NCI-H2171 (cell line): ENCODE measurements at regions not wholly inside any gene's neighbourhood (a gene's known extent, or its start where the extent isn't known, plus 50 kb on each side); places are given as distances from the start of the nearest gene placed in this dataset.

Source experiments
- DNase-seq: peaks from one replicate; lab custom pipeline; 2025; lab: John Stamatoyannopoulos, UW

- DNase-seq = peak; percentile 59
Observed at GRCh38 chrX:109843963-109844751, 111.1 kb upstream of the ACSL4 start.

- no peak for DNase-seq
Observed at GRCh38 chrX:109844986-109845385, 111.9 kb upstream of the ACSL4 start.

DNA sequence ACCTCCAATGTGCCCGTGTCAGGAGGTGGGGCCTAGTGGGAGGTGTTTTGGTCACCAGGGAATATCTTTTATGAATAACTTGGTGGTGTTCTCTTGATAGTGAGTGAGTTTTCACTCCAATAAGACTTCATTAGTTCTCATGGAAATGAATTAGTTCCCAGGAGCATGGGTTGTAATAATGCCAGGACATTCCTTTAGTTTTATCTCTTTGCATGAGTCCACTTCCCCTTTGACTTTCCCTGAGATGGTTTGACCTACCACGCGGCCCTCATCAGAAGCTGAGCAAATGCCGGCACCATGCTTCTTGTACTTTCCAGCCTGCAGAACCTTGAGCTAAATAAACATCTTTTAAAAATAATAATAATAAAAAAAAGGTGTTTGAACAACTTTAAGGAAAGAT is 112.9 kb upstream of the ACSL4 start:
- DNase-seq = no peak

DNA sequence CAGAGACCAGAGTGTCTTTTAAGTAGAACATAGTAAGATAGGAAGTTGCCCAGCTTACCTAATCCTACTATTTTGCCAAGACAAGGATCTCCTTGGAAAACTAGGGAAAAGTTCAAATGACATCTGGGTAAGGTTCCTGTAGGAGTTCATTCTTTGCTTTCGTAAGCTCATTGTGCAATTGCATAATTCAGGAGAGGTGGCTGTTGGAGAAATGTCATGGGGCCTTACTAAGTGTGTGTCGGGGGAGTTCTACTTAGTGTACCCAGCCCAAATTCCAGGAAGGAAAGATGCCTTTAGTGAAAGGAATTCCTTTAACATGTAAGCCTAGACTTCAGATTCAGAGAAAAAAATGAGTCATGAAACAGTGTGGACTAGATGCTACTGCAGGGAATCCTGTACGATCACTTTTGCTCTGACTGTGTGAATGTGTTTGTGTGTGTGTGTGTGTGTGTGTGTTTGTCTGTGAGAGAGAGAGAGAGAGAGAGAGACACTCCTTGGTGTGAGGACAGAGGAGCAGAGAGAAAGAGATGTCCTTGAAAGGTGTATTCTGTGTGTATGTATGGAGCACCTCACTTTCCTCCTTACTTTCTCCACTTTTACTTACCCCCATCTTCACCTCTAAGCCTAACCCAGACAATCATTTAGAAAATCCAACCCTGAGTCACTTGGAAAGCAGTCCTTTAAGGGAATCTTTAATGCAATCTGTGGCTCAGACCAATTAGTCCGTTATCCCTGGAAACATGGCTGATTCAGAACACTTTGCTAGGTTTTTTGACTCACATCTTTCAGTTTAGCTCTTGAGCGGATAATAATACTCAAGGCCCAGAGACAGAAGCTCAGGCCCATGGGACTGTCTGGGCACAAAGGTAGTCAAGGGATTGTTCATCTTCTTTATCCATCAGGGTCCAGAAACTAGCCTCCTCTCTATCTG is 114.5 kb upstream of the ACSL4 start:
- DNase-seq = no peak

GRCh38 chrX:109848461-109849050 is 115.5 kb upstream of the ACSL4 start:
- peak; percentile 49 for DNase-seq

- no peak for DNase-seq
Observed at GRCh38 chrX:109854096-109854495, 121.0 kb upstream of the ACSL4 start.

DNA sequence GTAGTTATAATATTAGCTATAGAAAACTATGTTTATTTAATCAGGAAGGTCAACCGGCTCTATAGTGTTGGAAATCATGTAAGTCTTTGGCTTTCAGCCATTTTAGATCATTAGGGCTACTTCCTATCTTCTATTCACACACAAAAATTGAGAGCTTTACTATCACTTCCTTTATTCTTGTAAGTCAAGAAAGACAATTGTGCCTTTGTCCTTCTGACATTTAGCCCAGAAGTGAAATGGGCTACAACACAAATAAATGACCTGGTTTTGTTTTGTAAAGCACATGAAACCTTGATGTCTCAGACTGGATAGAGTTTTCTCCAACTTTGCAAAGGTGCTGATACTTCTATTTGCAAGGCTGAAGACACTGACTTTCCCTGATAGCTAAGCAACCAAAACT is 122.4 kb upstream of the ACSL4 start:
- no peak for DNase-seq

- peak; percentile 0 for DNase-seq
Observed at GRCh38 chrX:109856974-109857373, 123.9 kb upstream of the ACSL4 start.

- no peak for DNase-seq
Observed at GRCh38 chrX:109857584-109858228, 124.6 kb upstream of the ACSL4 start.

DNA sequence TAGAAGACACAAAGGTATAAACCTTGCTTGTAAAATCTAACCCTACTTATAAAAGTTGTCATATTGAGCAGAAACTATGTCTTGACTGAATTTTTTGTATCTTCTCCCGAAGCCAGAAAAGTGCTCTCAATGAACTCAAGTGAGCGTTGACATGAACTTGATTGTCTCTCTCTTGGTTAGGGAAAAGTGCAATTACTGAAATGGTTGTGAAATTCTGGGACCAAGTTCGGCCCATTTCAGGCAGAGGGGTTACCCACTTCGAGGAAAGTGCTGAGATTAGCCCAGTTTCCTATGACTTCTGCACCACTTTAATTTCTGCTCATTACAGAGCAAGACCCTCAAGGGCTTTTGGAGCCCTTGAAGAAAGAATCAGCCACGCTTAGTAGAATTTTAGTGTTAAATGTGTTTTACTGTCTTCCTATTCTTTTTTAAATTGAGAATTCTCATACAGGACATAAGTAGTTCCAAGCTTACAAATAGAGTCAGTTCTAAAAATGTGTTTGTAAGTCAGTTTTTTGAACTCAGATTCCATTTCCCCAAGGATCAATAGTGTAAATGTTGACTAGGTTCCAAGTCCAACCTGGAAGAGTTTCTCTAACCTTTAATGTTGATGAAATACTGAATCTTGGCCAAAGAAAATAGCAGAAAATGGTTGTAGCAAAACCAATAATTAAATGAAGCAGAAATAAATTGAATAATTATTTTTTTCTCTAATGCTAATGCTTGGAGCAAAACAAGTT is 125.7 kb upstream of the ACSL4 start:
- DNase-seq = no peak

GRCh38 chrX:109859651-109860050 is 126.6 kb upstream of the ACSL4 start:
- DNase-seq = no peak

DNA sequence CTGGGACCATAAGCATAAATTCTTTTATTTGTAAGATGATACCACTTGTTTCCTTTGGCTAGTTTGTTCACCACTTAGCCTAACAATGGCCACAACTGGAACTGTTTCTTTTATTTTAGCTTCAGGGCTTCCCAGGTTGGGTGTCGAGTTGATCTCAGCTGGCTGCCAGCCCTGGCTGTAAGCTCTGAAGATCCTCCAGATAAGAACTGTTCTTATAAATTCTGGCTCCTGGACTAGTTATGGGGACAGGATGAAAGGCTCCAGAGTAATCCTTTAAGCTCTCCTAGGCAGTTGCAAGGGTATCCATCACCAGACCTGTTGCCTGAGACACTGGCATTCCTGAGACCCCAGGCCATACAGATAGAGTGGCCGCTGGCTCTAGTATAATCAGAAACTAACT is 129.4 kb upstream of the ACSL4 start:
- no peak for DNase-seq

DNA sequence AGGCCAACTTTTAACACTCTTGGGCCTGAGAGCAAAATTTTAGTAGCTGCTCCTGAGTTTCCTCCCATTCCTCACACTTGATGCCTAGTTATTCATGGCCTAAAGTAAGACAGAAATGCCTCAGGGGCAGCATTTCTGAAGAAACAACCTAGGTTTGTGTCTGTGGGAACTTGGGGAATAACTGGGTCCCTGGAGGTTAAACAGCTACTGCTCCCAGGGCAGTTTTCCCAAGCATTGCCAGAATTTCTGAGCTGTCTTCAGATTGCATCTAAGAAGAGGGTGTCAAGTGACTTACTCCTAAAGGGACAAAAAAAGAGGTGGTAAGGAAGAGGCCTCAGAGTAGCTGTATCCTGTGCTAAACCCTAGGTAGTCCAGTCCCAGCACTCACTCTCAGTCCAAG is 130.8 kb upstream of the ACSL4 start:
- no peak for DNase-seq

GRCh38 chrX:109871121-109871888 is 131.6 kb upstream of the TMEM164 start:
- no peak for DNase-seq

DNA sequence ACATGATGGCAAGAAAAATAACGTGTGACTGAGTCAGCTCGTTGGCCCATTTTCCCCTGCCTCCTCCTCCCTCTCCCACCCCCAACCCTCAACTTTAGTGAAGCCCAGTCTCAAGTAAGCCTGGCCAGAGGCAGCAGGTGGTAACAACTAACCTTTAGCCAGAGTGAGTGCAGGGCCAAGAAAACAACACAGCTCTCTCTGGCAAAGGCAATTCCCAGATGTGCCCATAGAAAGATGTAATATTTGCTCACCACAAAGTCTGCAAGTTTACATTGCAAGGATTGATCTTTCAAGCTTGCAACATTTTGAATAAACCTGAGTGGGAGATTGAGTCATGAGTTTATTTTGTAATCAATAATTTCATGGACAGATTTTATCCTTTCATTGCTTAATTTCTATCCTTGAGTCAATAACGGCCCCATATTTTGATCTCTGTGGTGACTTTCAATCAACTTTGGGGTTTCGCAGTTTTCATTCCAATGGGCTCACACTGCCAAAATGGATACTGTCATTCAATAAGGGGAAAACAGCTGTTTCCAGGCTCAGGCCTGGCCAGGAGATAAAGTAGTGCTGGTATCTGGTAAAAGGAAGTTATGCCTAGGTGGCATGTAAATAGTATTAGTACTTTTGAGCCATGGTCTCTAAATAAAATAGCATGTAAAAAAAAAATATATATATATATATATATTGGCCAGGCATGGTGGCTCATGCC is 130.7 kb upstream of the TMEM164 start:
- DNase-seq = no peak

- no peak for DNase-seq
Observed at GRCh38 chrX:109873574-109873973, 129.3 kb upstream of the TMEM164 start.

GRCh38 chrX:109873983-109874382 is 128.9 kb upstream of the TMEM164 start:
- no peak for DNase-seq

GRCh38 chrX:109874548-109874947 is 128.4 kb upstream of the TMEM164 start:
- no peak for DNase-seq

GRCh38 chrX:109875831-109876230 is 127.1 kb upstream of the TMEM164 start:
- DNase-seq = no peak

GRCh38 chrX:109878236-109878635 is 124.7 kb upstream of the TMEM164 start:
- no peak for DNase-seq
